HCT116 (cell line): ENCODE measurements at regions not wholly inside any gene's neighbourhood (a gene's known extent, or its start where the extent isn't known, plus 50 kb on each side); places are given as distances from the start of the nearest gene placed in this dataset.
"Not testable (repeated sequence)": the region's sequence is repeated elsewhere in the genome, so short reads cannot be mapped to it uniquely, and the experiment has no call there.

ENCODE experiments used
- CTCF ChIP-seq, 3 experiments: fragments of 200-600 bp in 1 of 3; sonication (generic) in 1 of 3; IDR thresholded peaks in 2 of 3; conservative IDR thresholded peaks in 1 of 3; 2 replicates each; pipeline ENCODE4 v1.5.1; 2012 to 2017; ENCODE audit warnings: low read depth in 2 of 3, low read length in 2 of 3, antibody characterized with exemption in 1 of 3, borderline replicate concordance in 1 of 3, control low read depth in 1 of 3, mild to moderate bottlenecking in 1 of 3, mixed read lengths in 1 of 3, mixed run types in 1 of 3, moderate library complexity in 1 of 3; ENCODE audit not compliant: insufficient read depth in 1 of 3
- EZH2 ChIP-seq: fragments of 200-600 bp; sonication (generic); IDR thresholded peaks from 2 replicates; pipeline ENCODE4 v1.6.1; 2017; ENCODE audit warnings: antibody characterized with exemption, mixed run types
- EZH2phosphoT487 ChIP-seq: fragments of 200-600 bp; IDR thresholded peaks from 2 replicates; pipeline ENCODE4 v1.6.1; 2018; ENCODE audit warnings: antibody characterized with exemption, borderline replicate concordance
- MAX ChIP-seq: IDR thresholded peaks from 2 replicates; pipeline ENCODE4 v1.6.1; 2012
- POLR2AphosphoS5 ChIP-seq: IDR thresholded peaks from 2 replicates; pipeline ENCODE4 v1.6.1; 2011; ENCODE audit warnings: mild to moderate bottlenecking, low read depth, low read length, moderate library complexity
- RAD21 ChIP-seq: IDR thresholded peaks from 2 replicates; pipeline ENCODE4 v1.6.1; 2012; ENCODE audit warnings: low read depth, mild to moderate bottlenecking
- SRF ChIP-seq: IDR thresholded peaks from 2 replicates; pipeline ENCODE4 v1.6.1; 2012; ENCODE audit warnings: low read depth
- ZBTB33 ChIP-seq: IDR thresholded peaks from 2 replicates; pipeline ENCODE4 v1.6.1; 2011; ENCODE audit warnings: mild to moderate bottlenecking, low read length, moderate library complexity; ENCODE audit not compliant: insufficient replicate concordance; ENCODE audit errors: extremely low read depth
- ZNF274 ChIP-seq: fragments of 200-500 bp; sonication (Bioruptor generic); IDR thresholded peaks from 2 replicates; pipeline ENCODE4 v1.6.1; 2014; ENCODE audit warnings: mild to moderate bottlenecking, low read depth, low read length, inconsistent platforms

DNA sequence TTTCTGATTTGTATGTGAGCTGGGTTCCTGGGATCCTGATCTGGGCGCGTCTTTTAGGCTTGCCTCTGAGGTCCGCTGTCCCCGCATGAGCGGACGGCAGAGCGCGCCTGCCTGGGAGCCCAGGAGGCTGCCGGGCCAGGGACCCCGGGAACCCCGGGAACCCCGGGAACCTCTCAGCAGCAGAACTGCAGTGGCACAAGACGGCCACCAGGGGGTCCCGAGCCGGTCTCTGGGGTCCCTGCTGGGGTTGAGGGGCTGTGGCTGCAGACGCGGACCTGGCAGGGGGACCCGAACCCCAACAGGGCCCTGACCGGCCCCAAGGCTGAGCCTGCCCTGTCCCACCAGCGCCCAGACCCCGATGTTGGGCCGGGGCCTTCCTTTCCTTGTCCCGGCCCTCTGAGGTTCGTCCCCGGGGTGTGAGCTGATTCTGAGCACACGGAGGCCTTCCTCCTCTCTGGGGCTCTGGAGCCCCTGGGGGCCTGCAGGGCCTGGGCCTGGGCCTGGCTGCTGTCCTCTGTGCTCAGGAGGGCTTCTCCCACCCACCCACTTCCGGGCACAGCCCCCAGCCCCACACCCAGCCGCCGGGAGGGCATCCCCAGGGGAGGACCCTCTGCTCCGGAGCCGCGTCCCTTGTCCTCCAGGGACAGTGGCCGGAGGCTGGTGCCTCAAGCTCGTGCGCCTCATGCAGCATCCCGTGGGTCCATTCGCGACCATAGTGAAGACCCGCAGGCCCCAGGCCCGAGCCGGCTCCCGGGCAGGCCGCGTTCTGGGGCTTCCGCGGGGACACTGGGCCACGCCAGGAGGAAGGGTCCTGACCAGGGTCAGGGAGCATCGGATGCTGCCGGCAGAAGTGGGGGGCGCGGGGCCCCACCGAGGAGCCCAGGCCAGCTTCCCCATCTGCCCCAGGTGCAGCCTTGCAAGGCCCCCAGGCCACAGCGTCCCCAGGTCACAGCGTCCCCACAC, 152.9 kb downstream of the TMEM121 start:
- not testable (repeated sequence) for TF ChIP-seq CTCF (IDR thresholded peaks at IDR 0.05 in 2 of 3, conservative IDR thresholded peaks at IDR 0.05 in 1 of 3; ENCODE audit: borderline replicate concordance in 1 of 3, insufficient read depth in 1 of 3, low read depth in 2 of 3, low read length in 2 of 3); RAD21; POLR2AphosphoS5; ZBTB33; EZH2; EZH2phosphoT487; ZNF274; MAX; SRF
